GM04504 (cell line): ENCODE measurements at regions not wholly inside any gene's neighbourhood (a gene's known extent, or its start where the extent isn't known, plus 50 kb on each side); places are given as distances from the start of the nearest gene placed in this dataset.

Experiments
- DNase-seq: peaks from one replicate; pipeline ENCODE4 v3.0.0-alpha.2; 2012; ENCODE audit warnings: low read depth

GRCh38 chr22:49154433-49154832 is 673.2 kb downstream of the BRD1 start:
- no peak for DNase-seq

GRCh38 chr22:49153921-49154320 is 673.8 kb downstream of the BRD1 start:
- DNase-seq: no peak

GRCh38 chr22:49152939-49153770 is 674.5 kb downstream of the BRD1 start:
- no peak for DNase-seq

DNA sequence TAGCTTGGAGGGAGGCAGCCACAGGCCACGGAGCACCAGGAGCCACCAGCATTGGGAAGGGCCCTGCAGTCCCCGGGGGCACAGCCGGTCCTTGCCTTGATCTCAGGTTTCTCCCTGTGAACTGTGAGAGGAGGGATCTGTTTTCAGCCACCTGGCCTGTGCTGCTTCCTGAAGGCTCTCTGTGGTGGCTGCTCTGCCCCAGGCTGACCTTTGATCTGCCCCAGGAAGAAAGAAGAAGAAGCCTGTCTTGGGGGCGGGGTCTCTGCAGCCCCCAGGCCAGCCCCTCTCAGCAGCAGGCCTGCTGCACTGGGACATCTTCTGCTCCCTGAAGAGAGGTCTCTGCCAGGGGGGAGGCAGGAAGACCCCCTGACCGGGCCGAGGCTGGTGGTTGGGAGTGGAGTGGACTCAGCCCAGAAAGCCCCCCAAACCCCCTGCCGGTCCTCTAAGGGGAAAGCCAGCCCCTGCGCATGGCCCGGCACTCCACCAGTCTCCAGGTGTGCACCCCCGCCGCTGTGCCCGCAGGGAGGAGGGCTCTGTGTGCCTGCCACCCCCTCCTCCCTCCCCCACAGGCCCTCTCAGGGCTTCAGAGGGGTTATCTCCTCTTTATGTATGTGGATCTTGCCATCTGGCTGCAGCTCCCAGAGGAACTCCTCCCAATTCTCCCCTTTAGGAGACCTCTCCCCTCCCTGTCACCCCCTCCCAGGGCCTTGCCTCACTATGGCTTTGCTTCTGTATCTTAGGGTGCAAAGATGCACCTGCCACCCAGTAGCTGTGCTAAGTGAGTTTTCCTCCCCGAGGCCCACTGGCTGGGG is 675.3 kb downstream of the BRD1 start:
- no peak for DNase-seq

DNA sequence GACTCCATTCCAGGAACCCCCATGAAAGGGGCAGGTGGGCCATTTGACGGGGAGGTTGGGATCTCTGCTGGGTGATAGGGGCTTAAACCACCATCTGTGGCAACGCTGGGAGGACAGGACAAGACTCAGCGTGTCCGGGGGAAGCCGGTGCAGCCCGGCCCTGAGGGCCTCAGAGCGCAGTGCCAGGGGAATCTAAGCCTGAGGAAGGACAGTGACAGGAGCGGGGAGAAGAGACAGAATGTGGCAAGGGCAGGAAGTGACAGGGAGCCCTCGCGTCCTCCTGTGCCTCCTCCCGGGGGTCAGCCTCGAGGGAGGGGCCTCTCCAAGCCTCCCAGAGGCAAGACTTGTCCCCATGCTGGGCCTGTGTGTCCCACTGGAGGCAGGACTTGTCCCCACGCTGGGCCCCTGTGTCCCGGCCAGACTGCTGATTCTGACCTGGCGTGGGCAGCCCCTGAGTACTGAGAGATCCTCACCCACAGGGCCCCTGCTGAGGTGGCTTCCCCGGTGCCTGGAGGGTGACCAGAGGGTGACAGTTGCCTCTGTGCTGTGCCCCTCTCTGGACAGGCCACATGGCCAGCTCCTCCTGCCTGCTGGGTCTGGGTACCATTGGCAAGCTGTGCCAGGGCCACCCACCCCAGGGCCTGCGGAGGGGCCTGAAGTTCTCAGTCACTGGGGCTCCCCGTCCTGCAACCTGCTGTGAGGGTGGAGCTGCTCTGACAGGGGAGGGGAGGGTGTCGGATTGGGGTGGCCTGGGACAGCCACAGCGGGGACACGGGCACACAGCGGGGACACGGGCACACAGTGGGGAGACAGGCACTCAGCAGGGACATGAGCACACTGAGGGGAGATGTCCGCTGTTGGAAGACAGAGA is 676.2 kb downstream of the BRD1 start:
- no peak for DNase-seq

- DNase-seq: no peak
Observed at GRCh38 chr22:49150801-49151221, 676.9 kb downstream of the BRD1 start.

- DNase-seq: no peak
Observed at GRCh38 chr22:49149721-49150608, 677.7 kb downstream of the BRD1 start.

DNA sequence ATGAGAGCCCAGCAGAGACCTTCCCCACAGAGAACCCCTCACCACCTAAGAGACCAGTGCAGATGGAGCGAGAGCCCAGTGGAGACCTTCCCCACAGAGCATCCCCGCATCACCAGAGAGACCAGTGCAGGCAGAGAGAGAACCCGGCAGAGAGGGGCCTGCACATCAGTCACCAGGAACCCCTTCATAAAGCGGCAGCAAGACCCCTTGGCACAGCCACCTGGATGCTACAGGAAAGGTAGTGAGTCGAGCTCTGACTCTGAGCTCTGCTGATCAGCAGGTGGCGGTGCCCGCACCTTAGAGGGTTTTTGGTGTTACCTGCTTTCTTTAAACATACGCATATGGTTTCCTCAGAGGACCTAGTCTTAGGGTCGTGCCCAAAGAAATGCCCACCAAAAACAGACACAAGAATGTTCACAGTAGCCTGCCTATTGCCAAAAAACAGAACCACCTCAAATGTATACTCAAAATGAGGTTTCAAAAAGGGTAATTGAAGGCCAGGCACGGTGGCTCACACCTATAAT is 678.7 kb downstream of the BRD1 start:
- DNase-seq: no peak

- DNase-seq: no peak
Observed at GRCh38 chr22:49147617-49148175, 680.0 kb downstream of the BRD1 start.

DNA sequence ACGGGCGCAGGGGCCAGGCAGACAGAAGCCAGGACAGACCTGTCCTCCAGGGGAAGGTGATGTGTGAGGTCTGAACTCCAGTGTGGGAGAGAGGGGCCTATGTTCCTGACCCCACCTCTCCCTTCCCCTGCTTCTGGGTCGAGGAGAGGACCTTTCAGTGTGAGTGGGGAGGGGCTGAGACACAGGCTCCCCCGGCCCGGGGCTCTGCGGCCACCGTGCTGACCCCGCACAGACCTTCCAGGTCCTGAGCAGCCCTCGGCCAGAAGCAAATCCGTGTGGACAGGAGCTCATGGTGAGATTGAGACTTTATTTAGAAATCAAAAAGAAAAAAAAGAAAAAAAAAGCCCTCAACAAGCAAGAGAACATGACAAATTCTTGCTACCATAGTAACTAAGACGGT is 680.5 kb downstream of the BRD1 start:
- DNase-seq: no peak

- DNase-seq: no peak
Observed at GRCh38 chr22:49146511-49146910, 681.2 kb downstream of the BRD1 start.

DNA sequence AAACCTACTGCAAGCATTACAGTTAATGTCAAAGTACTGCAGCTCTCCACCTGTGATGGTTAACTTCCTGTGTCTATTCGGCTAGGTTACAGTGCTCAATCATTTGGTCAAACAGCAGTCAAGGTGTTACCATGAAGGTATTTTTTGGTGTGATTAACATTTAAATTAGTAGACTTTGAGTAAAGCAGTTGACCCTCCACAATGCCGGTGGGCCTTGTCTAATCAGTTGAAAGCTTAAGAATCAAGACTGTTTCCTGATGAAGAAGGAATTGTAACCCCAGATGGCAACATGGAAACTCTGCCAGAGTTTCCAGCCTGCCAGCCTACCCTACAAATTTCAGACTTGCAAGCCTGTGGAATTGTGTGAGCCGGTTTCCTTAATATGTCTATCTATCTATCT is 683.9 kb downstream of the BRD1 start:
- DNase-seq: no peak

DNA sequence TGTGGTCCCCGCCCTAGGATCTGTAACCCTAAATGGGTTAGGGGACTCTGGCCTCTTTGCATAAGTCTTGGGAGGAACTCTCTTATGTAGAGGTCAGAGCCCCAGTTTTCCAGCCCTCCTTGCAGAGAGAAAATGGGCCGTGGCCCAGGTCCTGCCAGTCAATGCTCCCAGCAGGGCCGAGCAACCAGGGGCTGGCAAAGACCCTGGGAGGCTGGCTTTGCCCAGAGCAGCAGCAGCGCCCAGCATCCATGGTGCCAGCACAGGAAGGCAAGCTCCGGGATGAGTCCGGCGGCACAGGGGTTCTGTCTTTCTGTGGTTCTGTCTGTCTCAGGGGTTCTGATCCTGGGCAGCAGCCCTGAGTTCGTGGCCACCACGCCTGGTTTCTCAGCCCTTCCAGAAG is 684.8 kb downstream of the BRD1 start:
- no peak for DNase-seq

DNA sequence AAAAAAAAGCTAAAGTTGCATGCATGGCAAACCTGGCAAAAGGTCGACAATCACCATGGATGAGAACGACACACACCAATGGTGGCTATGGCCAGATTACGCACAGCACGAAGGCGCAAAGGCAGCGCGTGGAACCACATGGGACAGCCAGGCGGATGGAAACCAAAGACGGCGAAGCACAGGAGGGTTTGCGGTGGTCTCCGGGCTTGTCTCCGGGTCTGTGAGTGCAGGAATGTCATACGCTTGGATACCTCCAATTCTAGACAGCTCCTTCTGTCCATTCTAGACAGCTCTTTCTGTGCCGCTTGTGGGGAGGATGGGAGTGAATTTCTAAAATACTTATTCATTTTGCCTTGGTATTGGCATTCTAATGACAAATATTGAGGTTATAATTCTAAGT is 685.4 kb downstream of the BRD1 start:
- DNase-seq: no peak

DNA sequence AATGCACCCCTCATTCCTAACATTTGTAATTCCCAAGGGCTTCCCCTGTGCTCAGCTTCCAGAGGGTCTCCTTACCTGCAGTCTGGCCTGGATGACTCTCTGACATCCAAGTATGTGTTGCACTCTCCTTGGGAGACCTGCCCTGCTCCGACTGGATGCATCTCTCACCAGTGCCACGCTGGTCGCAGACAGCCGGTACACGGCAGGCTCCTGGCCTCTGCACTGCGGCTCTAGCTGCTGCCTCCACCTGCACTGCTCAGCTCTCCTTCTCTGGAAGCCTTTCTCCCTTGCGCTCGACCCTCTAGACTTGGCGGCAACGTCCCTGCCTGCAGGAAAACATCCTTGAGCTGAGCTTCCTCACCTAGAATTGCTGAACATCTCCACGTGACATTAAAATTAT is 685.9 kb downstream of the BRD1 start:
- DNase-seq: no peak

- DNase-seq: no peak
Observed at GRCh38 chr22:49140911-49141665, 686.6 kb downstream of the BRD1 start.

DNA sequence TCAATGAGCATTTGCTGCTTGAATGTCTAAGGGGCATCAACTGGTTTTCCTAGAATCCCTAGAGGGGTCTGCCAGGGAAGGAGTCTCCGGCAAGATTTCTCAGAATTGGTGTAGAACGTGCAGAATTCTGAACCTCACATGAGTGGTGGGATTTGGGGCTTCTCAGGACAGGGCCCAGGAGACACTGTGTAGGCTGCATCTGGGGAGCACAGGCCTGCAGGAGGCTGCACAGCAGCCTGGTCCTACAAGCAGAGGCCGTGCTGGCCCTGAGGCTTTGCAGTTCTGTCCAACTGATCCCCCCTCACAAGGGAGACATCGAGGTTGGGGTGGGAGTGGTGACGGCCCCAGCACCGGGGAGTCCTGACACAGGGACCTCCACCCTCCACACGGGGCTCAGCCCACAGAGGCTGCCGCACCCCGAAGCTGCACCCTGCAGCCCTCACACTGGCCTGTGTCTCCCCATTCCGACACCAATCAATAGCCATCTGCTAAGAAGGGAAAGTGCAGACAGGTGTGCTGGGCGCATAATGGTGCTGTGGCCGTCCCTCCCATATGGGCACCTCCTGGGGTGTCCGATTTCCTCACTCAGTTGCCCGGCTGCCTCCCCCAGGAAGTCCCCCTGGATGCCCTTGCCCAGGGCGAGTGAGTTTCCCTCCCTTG is 688.1 kb downstream of the BRD1 start:
- DNase-seq: no peak

GRCh38 chr22:49138250-49138790 is 689.4 kb downstream of the BRD1 start:
- no peak for DNase-seq

DNA sequence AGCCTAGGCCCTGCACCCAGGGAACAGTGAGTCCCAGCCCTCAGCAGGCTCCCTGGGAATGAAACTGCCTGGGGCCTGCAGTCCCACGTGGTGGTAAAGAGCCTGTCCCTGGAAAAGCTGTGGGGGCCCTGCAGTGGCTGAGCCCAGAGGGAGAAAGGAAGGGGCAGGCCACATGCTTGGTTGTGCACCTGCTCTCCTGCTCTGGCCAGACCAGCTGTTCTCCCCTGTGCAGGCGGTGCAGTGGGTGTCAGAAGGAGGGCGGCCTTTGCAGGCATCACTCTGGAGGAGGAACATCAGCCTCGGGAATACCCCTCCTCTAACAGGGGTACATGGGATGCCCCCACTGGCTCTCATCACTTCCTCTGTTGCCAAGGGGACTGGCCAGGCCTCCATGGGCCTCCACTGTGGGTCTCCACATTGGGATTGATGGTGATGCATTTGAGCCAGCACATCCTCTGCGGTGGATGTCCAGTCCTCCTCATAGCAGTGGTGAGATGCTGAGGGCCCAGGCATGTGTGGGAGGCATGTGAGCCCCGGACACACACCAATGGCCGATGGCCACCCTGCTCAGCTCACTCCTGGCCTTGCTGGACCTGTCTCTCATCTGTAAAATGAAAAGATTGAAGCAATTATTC is 690.4 kb downstream of the BRD1 start:
- DNase-seq: no peak
